SH-SY5Y (cell line): ENCODE measurements at regions not wholly inside any gene's neighbourhood (a gene's known extent, or its start where the extent isn't known, plus 50 kb on each side); places are given as distances from the start of the nearest gene placed in this dataset.

ENCODE experiments used
- GATA2 ChIP-seq: IDR thresholded peaks from 2 replicates; pipeline ENCODE4 v1.6.1; 2011; ENCODE audit warnings: mild to moderate bottlenecking, low read depth, low read length
- GATA3 ChIP-seq: IDR thresholded peaks from 2 replicates; pipeline ENCODE4 v1.6.1; 2011; ENCODE audit warnings: low read depth, mild to moderate bottlenecking, low read length, moderate library complexity

GRCh38 chr10:124161601-124162000 lies 68.2 kb upstream of the CHST15 start:
- TF ChIP-seq GATA2: no peak
- no peak for TF ChIP-seq GATA3
